Mesenchymal stem cell (in vitro differentiated cells and primary cell): ENCODE measurements at regions not wholly inside any gene's neighbourhood (a gene's known extent, or its start where the extent isn't known, plus 50 kb on each side); places are given as distances from the start of the nearest gene placed in this dataset.

Experiments used
- DNase-seq: peaks from one replicate; pipeline ENCODE4 v3.0.0-alpha.2; 2013
- H2AFZ ChIP-seq: one replicate; pipeline ENCODE4 v1.6.1; 2013; ENCODE audit warnings: low read depth, mild to moderate bottlenecking, control low read depth, inconsistent platforms, low read length, moderate library complexity
- H2AK5ac ChIP-seq: 2 replicates; pipeline ENCODE4 v1.6.1; 2013; ENCODE audit warnings: low read length, moderate library complexity, mild to moderate bottlenecking, inconsistent platforms; ENCODE audit not compliant: severe bottlenecking
- H2BK120ac ChIP-seq: one replicate; pipeline ENCODE4 v1.6.1; 2013; ENCODE audit warnings: low read depth, mild to moderate bottlenecking, inconsistent platforms, low read length, moderate library complexity
- H2BK12ac ChIP-seq, 2 experiments: one replicate each; pipeline ENCODE4 v1.6.1; 2013; ENCODE audit warnings: inconsistent platforms in 2 of 2, low read length in 2 of 2, mild to moderate bottlenecking in 2 of 2, moderate library complexity in 2 of 2, control low read depth in 1 of 2
- H2BK15ac ChIP-seq: one replicate; pipeline ENCODE4 v1.6.1; 2013; ENCODE audit warnings: mild to moderate bottlenecking, low read depth, inconsistent platforms; ENCODE audit not compliant: poor library complexity, severe bottlenecking
- H2BK5ac ChIP-seq: 2 replicates; pipeline ENCODE4 v1.6.1; 2013; ENCODE audit warnings: low read depth, mild to moderate bottlenecking, low read length, control low read depth, inconsistent platforms; ENCODE audit not compliant: poor library complexity, severe bottlenecking
- H3K14ac ChIP-seq, 2 experiments: one replicate each; pipeline ENCODE4 v1.6.1; 2013; ENCODE audit warnings: inconsistent platforms in 2 of 2, low read length in 2 of 2, control low read depth in 1 of 2, mild to moderate bottlenecking in 1 of 2, moderate library complexity in 1 of 2
- H3K18ac ChIP-seq, 2 experiments: one replicate each; pipeline ENCODE4 v1.6.1; 2013; ENCODE audit warnings: inconsistent platforms in 2 of 2, low read length in 2 of 2, control low read depth in 1 of 2, low read depth in 1 of 2, mild to moderate bottlenecking in 1 of 2
- H3K23ac ChIP-seq, 2 experiments: one replicate each; pipeline ENCODE4 v1.6.1; 2013; ENCODE audit warnings: inconsistent platforms in 2 of 2, low read length in 2 of 2, mild to moderate bottlenecking in 2 of 2, moderate library complexity in 2 of 2, control low read depth in 1 of 2
- H3K27ac ChIP-seq: 2 replicates; pipeline ENCODE4 v1.5.1; 2013; ENCODE audit warnings: mild to moderate bottlenecking, moderate library complexity, low read length, control low read depth, inconsistent platforms; ENCODE audit not compliant: poor library complexity, severe bottlenecking
- H3K27me3 ChIP-seq, 2 experiments: 2 replicates each; pipeline versions ENCODE4 v1.6.1 to v1.7.0; 2013; ENCODE audit warnings: low read length in 2 of 2, mild to moderate bottlenecking in 2 of 2, moderate library complexity in 2 of 2, control low read depth in 1 of 2, inconsistent platforms in 1 of 2; ENCODE audit not compliant: control insufficient read depth in 1 of 2, insufficient read depth in 1 of 2
- H3K36me3 ChIP-seq, 2 experiments: 2 replicates each; pipeline versions ENCODE4 v1.6.1 to v1.7.0; 2013; ENCODE audit warnings: low read length in 2 of 2, control low read depth in 1 of 2, inconsistent platforms in 1 of 2, low read depth in 1 of 2, mild to moderate bottlenecking in 1 of 2; ENCODE audit not compliant: insufficient read depth in 2 of 2, control insufficient read depth in 1 of 2
- H3K4ac ChIP-seq, 2 experiments: one replicate each; pipeline ENCODE4 v1.6.1; 2013; ENCODE audit warnings: inconsistent platforms in 2 of 2, low read length in 2 of 2, mild to moderate bottlenecking in 2 of 2, moderate library complexity in 2 of 2, control low read depth in 1 of 2, low read depth in 1 of 2
- H3K4me1 ChIP-seq: 2 replicates; pipeline ENCODE4 v1.6.1; 2013; ENCODE audit warnings: low read depth, low read length, control low read depth; ENCODE audit not compliant: control insufficient read depth, insufficient read depth
- H3K4me2 ChIP-seq: 2 replicates; pipeline ENCODE4 v1.6.1; 2013; ENCODE audit warnings: low read length, mild to moderate bottlenecking, inconsistent platforms; ENCODE audit not compliant: poor library complexity, severe bottlenecking
- H3K4me3 ChIP-seq, 2 experiments: 2 replicates each; pipeline versions ENCODE4 v1.5.1 to v1.7.0; 2013; ENCODE audit warnings: low read length in 2 of 2, mild to moderate bottlenecking in 2 of 2, control low read depth in 1 of 2, low read depth in 1 of 2; ENCODE audit not compliant: insufficient read depth in 1 of 2
- H3K79me1 ChIP-seq: replicated peaks from 2 replicates; pipeline ENCODE4 v1.6.1; 2013; ENCODE audit warnings: mild to moderate bottlenecking, control low read depth, low read length, inconsistent platforms; ENCODE audit not compliant: poor library complexity, severe bottlenecking
- H3K9ac ChIP-seq: 2 replicates; pipeline ENCODE4 v1.7.0; 2013; ENCODE audit warnings: mild to moderate bottlenecking, low read length, moderate library complexity
- H3K9me3 ChIP-seq: 2 replicates; pipeline ENCODE4 v1.7.0; 2013; ENCODE audit warnings: mild to moderate bottlenecking, low read length; ENCODE audit not compliant: control insufficient read depth
- H4K8ac ChIP-seq: one replicate; pipeline ENCODE4 v1.6.1; 2013; ENCODE audit warnings: inconsistent platforms, mild to moderate bottlenecking, low read length, moderate library complexity
- H4K91ac ChIP-seq: one replicate; pipeline ENCODE4 v1.6.1; 2013; ENCODE audit warnings: mild to moderate bottlenecking, low read length, inconsistent platforms
- WGBS: methylation state at CpG from one replicate; pipeline ENCODE4 v1.1.7; 2013; ENCODE audit warnings: mixed read lengths; 5-methylcytosine and 5-hydroxymethylcytosine counted together

- H3K36me3 ChIP-seq = no peaks in the 10 kb centered on the region
- no peak overlapping the region for H3K14ac ChIP-seq
- WGBS = 22% methylated on average over 1 of the region's 2 CpGs
- H3K4ac ChIP-seq = no peak overlapping the region
- H3K27ac ChIP-seq = no peak overlapping the region
- H3K9me3 ChIP-seq = no peaks in the 10 kb centered on the region
- H3K23ac ChIP-seq = no peak overlapping the region
- H4K91ac ChIP-seq = no peak overlapping the region
- H4K8ac ChIP-seq = no peak overlapping the region
- H2BK15ac ChIP-seq = no peak overlapping the region
- no peak overlapping the region for H2BK12ac ChIP-seq
- no peak overlapping the region for H2AFZ ChIP-seq
- no peak overlapping the region for H2BK120ac ChIP-seq
- peak; percentile 76 for DNase-seq
- H3K4me2 ChIP-seq = no peak overlapping the region
- H3K18ac ChIP-seq = no peak overlapping the region
- H2BK5ac ChIP-seq = no peak overlapping the region
- no peak overlapping the region for H3K9ac ChIP-seq
- H3K27me3 ChIP-seq = no peaks in the 10 kb centered on the region
- peaks cover 30% of the 10 kb centered on the region for H3K4me1 ChIP-seq
- H3K4me3 ChIP-seq = no peak overlapping the region
- no peaks in the 10 kb centered on the region for H3K79me1 ChIP-seq
- H2AK5ac ChIP-seq = no peak overlapping the region
Measured at GRCh38 chr2:42859006-42859552, 66.7 kb upstream of the HAAO start.

GRCh38 chr2:42858140-42859005, 66.0 kb upstream of the HAAO start:
- Histone ChIP-seq H4K8ac (peak overlapping the region; percentile 8), H3K9me3 (no peaks in the 10 kb centered on the region), H2BK15ac (peak overlapping the region; percentile 94), H3K4me2 (no peak overlapping the region), H3K18ac (peak overlapping the region in 1 of 2 experiments; percentile 34), H2BK120ac (peak overlapping the region; percentile 59), H3K14ac (no peak overlapping the region), H3K4me3 (no peak overlapping the region), H3K27me3 (no peaks in the 10 kb centered on the region), H2BK5ac (no peak overlapping the region), H3K4ac (peak overlapping the region; percentile 1 to 37), H3K79me1 (no peaks in the 10 kb centered on the region), H4K91ac (peak overlapping the region; percentile 64), H3K36me3 (no peaks in the 10 kb centered on the region), H3K23ac (no peak overlapping the region), H2AFZ (no peak overlapping the region), H2BK12ac (peak overlapping the region; percentile 4 to 49), H3K4me1 (peaks cover 36% of the 10 kb centered on the region), H3K27ac (no peak overlapping the region), H3K9ac (peak overlapping the region; percentile 27), H2AK5ac (no peak overlapping the region)
- no peak for DNase-seq
- WGBS = 85% methylated on average over 4 of the region's 4 CpGs

GRCh38 chr2:42856891-42857632, 64.7 kb upstream of the HAAO start:
- Histone ChIP-seq H3K9ac (no peak overlapping the region), H3K4me2 (no peak overlapping the region), H2AK5ac (peak overlapping the region; percentile 27), H3K4ac (peak overlapping the region; percentile 14 to 52), H2BK12ac (peak overlapping the region; percentile 15 to 75), H3K18ac (peak overlapping the region; percentile 54 to 83), H3K27me3 (no peaks in the 10 kb centered on the region), H3K79me1 (no peaks in the 10 kb centered on the region), H3K9me3 (no peaks in the 10 kb centered on the region), H3K4me1 (peaks cover 37% of the 10 kb centered on the region), H4K8ac (peak overlapping the region; percentile 57), H2BK15ac (peak overlapping the region; percentile 83), H3K23ac (no peak overlapping the region), H2BK5ac (no peak overlapping the region), H3K4me3 (no peak overlapping the region), H3K36me3 (no peaks in the 10 kb centered on the region), H4K91ac (peak overlapping the region; percentile 81), H3K14ac (peak overlapping the region in 1 of 2 experiments; percentile 8), H2BK120ac (no peak overlapping the region), H2AFZ (peak overlapping the region; percentile 6), H3K27ac (peak overlapping the region; percentile 8)
- WGBS = 67% methylated on average over 23 of the region's 23 CpGs
- no peak for DNase-seq
